NCI-H2107 treated with DMSO at 0.1 percent for 48 hours (cell line): ENCODE measurements at regions not wholly inside any gene's neighbourhood (a gene's known extent, or its start where the extent isn't known, plus 50 kb on each side); places are given as distances from the start of the nearest gene placed in this dataset.
"Not testable (repeated sequence)": the region's sequence is repeated elsewhere in the genome, so short reads cannot be mapped to it uniquely, and the experiment has no call there.

Experiments used
- DNase-seq: peaks from one replicate; lab custom pipeline; 2025; ENCODE audit not compliant: unreplicated experiment; lab: John Stamatoyannopoulos, UW

DNA sequence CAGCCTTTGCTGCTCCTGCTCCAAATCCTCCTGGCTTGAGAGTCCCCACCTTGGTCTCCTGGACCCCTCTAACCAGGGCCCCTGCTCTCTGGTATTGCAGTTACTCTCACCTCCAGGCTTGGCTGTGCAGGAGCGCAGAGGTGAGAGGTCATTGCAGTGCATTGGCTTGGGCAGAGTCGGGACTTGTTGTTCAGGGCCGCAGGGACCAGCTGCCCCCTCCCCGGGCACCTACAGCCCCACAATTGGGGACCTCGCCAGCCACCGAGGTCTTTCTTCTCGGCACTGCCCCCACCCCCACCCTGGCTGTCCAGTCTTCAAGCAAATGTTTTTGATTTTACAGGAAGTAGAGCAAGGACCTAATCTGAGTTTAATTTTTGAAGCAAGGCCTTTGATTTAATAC, 65.5 kb upstream of the FGF3 start:
- DNase-seq, result no peak

GRCh38 chr11:69887330-69887729, 68.1 kb upstream of the FGF3 start:
- no peak for DNase-seq

- DNase-seq, result no peak
These were observed 68.7 kb upstream of the FGF3 start for GRCh38 chr11:69887841-69888427.

DNA sequence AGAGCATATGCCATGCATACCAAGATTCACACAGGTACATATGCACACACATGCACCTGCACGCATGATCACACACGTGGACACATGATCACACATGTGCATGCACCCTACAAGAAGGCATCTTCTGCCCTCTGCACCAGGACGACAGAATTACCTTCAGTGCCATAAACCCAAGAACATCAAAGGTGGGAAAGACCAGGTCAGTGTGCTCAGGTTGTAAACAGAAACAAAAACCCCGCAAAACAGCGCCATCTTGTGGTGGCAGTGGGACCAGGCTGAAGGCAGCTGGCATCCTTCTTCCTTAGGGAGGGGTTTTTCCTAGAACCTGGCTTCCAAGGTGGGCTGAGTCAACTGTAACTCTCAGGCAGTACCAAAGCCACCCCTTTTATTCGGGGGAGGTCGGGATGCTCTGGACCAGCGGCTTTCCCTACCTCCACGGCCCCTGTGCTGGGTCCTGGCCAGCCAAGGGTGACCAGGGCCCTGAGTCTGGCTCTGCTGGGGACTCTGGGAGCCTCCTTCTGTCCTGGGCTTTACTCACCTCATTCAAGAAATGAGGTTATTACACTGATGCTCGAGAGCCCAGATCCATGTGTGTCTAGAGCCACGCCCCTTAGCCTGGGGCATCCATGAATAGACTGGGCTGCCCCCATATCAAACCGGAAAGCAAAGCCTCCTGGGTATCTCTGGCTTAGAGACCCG, 69.4 kb upstream of the FGF3 start:
- DNase-seq, result peak; percentile 36

DNA sequence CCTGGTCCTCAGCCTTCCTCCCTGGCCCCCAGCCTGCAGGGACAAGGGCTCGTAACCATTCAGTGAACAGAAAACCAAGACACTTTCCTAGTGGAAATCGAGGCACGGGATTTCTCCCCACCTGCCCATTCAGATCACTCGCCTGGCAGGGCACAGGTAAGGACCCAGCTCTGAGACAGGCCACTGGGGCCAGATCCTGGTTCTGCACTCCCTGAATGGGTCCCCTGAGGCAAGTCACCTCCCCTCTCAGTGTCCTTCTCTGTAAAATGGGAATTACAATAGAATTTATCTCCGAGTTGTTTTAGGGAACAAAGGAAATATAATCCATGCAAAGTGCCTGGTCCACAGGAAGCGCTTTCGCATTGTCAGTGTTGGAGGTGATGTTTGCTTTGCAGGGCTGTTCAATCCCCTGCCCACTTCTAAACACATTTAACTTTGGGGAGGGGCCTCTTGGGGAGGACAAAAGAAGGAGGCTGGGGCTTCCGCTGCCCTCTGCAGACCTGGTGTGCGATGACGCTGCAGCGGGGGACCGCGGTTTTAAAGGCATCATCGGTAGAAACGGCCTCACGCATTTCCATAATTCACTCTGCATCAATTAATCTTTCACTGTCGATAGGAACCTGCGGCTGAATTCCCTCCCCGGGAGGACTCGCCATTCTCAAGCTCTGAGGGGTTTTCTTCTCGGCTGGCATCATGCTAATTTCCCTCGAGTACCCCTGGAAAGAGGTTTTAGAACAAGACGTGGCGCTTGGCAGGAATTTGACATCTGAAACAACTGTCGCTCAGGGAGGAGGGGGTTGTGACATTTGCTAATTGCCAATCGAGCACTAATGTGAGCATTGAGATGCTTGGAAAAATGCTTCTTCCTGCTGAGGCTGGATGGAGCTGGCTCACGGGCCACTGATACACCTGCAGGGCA, 70.4 kb upstream of the FGF3 start:
- DNase-seq, result no peak

DNA sequence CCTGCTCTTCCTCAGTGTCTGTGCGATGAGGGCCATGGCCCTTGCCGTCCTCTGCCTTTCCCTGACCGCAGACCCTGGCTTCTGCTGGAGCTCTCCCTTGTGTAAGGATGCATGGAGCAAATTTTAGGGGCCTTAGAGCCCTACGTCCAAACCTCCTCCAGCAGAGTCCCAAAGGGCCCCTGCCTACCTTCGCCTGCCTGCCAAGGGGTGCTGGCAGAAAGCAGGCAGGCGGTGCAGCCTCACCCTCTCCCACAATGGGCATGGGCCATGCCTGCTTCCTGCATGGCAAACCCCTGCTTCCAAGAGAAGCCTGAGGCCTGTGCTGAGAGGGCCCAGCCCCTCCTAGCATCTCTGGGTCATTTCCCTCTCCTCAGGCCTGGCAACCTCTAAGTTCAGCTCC, 71.3 kb upstream of the FGF3 start:
- no peak for DNase-seq

- no peak for DNase-seq
These were observed 72.4 kb upstream of the FGF3 start for GRCh38 chr11:69891421-69892236.

GRCh38 chr11:69892237-69892985, 73.2 kb upstream of the FGF3 start:
- DNase-seq, result no peak

GRCh38 chr11:69892986-69893555, 73.9 kb upstream of the FGF3 start:
- no peak for DNase-seq

DNA sequence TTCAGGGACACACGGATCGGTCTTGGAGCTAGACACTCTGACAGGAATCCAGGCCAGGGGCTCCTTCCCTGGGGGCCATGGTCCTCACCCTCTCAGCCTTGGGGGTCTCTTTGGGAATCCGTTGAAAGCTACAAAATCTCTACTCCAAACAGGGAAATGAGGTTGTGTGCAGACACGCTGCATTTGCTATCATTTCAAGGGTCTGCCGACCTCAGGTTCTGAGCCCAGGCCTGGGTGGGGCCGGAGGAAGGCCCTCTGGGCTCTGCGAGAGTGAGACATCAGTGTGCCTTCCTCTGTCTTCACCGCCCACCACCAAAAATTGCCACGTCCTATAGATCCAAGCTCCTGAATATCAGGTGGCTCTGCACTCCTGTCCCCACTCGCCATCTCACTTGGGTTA, 74.4 kb upstream of the FGF3 start:
- no peak for DNase-seq

- no peak for DNase-seq
These were observed 75.0 kb upstream of the FGF3 start for GRCh38 chr11:69894181-69894611.

GRCh38 chr11:69894648-69895047, 75.4 kb upstream of the FGF3 start:
- DNase-seq, result no peak

GRCh38 chr11:69896250-69896649, 77.0 kb upstream of the FGF3 start:
- DNase-seq, result no peak

DNA sequence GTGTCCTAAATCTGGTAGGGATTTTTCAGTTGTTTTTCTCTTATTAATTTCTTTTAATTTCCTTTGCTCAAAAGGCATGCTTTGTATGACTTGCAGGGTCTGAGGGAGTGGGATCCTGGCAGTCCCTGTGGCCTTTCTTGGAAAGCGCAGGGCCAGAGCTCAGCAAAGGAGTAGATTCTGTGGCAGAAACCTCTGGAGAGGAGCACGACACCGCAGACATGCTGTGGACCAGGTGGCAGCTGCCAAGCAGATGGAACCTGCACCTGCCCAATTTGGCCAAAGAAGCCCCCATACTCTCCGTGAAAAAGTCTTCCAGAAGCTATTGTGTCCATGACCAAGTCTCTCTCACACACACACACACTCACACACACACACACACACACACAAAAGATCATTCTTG, 78.9 kb upstream of the FGF3 start:
- no peak for DNase-seq

GRCh38 chr11:69899957-69900821, 81.0 kb upstream of the FGF3 start:
- no peak for DNase-seq

DNA sequence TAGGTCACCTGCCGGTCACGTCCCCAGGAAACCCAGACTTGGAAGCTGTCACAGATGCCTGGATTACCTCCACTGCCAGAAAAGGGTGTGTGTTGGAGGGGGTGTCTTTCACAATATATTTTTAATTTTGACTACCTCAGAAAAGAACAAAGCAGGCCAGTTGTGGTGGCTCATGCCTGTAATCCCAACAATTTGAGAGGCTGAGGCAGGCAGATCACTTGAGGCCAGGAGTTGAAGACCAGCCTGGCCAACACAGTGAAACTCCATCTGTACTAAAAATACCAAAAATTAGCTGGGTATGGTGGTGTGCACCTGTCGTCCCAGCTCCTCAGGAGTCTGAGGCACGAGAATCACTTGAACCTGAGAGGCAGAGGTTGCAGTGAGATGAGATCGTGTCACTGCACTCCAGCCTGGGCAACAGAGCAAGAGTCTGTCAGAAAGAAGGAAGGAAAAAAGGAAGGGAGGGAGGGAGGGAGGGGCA, 81.6 kb upstream of the FGF3 start:
- DNase-seq, result not testable (repeated sequence)

- no peak for DNase-seq
These were observed 83.1 kb upstream of the FGF3 start for GRCh38 chr11:69902337-69902736.

DNA sequence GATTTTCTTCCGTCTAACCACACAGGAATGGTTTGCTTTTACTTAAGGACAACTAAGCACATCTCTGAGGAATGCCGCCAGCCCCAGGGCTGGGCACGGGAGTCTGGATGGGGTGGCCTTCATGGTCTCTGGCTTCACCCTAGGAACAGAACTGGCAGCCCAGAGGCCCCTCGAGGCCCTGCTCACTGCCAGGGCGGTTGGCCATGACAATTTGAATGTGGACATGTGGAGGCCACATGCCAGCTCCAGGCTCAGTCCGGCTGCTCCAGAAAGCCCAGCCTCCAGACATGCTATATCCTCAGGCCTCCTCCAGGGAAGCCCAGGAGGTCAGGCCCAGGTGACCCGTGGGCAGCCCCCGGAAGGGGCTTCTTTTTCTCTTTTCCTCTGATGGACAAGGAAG, 84.0 kb upstream of the FGF3 start:
- no peak for DNase-seq
